22Rv1 (cell line): ENCODE measurements at regions not wholly inside any gene's neighbourhood (a gene's known extent, or its start where the extent isn't known, plus 50 kb on each side); places are given as distances from the start of the nearest gene placed in this dataset.

ENCODE experiments used
- CTCF ChIP-seq: fragments of 450-650 bp; IDR thresholded peaks from 2 replicates; pipeline ENCODE4 v1.5.1; 2017; ENCODE audit warnings: mild to moderate bottlenecking
- ZFX ChIP-seq: fragments of 450-650 bp; IDR thresholded peaks from 2 replicates; pipeline ENCODE4 v1.6.1; 2017; ENCODE audit warnings: antibody characterized with exemption, borderline replicate concordance

GRCh38 chr9:95679874-95680273 lies 163.1 kb upstream of the PTCH1 start:
- TF ChIP-seq CTCF (no peak), ZFX (no peak)
